UCSD-AML1 (cell line): ENCODE measurements at regions not wholly inside any gene's neighbourhood (a gene's known extent, or its start where the extent isn't known, plus 50 kb on each side); places are given as distances from the start of the nearest gene placed in this dataset.

ENCODE experiments used
- DNase-seq: peaks from one replicate; lab custom pipeline; 2025; ENCODE audit not compliant: unreplicated experiment; lab: John Stamatoyannopoulos, UW

DNA sequence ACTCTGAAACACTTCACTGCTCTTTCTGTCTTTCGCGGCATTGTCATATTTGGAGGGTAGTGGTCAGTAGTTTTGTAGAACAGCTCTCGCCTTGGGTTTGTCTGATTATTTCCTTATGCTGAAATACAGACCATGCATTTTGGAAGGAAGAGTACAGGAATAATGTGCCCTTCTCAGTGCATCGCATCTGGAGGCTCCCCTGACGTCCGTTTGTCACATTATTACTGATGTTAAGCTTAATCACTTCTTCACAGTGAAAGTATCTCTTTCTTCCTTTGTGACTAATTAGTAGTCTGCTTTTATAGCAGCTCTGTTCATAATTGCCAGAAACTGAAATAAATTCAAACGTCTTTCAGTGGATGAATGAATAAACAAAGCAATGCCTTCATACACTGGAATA, 85.7 kb upstream of the CXADR start:
- DNase-seq: no peak

DNA sequence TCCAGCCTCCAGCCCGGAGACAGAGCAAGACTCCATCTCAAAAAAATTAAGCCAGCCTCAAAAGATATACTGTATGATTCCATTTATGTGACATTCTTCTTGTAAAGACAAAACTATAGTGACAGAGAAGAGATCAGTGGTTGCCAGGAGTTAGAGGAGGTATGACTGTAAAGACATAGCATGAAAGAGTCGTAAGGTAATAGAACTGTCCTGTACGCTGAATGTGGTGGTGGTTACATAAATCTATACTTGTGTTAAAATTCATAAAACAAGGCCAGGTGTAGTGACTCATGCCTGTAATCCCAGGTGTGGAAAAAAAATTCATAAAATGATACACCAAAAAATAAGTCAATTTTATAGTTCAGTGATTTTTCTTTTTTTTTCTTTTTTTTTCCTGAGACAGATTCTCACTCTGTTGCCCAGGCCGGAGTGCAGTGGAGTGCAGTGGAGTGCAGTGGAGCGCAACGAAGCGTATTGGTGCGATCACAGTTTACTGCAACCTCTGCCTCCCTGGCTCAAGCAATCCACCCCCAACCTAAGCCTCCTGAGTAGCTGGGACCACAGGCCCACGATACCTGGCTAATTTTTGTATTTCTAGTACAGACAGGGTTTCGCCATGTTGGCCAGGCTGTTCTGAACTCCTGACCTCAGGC, 84.9 kb upstream of the CXADR start:
- DNase-seq: no peak

DNA sequence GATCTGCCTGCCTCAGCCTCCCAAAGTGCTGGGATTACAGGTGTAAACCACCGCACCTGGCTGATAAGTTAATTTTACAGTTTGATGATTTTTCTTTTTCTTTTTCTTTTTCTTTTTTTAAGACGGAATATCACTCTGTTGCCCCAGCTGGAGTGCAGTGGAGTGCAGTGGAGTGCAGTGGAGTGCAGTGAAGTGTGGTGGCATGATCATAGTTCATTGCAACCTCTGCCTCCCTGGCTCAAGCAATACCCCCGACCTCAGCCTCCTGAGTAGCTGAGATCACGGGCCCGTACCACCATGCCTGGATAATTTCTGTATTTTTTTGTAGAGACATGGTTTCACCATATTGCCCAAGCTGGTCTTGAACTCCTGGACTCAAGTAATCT, 84.4 kb upstream of the CXADR start:
- no peak for DNase-seq

DNA sequence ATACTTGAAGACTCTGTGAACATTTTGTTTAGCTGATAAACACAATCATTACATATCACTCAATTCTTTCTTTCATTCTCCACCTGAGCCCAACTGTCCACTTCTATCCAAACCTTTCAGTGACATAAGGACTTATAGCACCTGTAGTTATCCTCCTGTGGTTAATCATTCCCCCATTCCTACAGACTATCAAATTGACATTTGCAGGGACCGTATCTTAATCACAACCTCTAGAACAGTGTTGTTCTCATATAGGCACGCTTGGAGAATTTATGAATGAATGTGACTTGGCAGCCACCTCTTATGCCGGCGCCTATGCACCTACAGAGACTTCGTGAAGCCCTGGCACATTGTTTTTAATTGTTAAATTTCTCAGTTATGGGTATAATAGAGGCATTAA, 83.9 kb upstream of the CXADR start:
- no peak for DNase-seq

DNA sequence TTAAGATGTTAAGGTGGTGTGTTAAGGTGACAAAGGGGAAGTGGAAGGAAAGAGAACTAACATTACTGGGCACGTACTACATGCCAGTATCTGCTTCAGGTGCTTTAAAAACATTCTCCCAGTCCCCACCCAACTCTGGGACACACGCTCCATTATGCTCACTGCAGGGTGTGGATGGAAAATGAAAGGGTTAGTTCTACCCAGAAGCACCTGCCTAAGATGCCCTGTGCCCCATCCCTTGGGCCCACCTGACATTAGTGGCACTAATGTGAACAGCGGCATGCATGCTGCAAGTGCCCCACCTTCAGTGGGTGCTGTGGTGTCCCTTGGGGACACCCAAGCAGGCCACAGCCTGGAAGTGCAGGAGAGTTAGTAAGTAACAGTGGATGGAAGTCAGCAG, 82.9 kb upstream of the CXADR start:
- no peak for DNase-seq

DNA sequence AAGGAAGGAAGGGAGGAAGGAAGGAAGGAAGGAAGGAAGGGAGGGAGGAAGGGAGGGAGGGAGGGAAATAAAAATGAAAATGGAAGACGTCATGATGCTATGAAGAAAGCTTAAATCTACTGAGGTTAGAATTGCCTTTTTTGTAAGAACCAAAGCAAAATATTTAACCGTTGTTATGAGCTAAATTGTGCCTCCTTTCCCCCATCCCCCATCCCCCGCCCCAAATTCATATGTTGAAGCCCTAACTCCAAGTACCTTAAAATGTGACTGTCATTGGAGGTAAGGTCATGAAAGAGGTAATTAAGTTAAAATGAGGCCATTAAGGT, 80.1 kb upstream of the CXADR start:
- no peak for DNase-seq

DNA sequence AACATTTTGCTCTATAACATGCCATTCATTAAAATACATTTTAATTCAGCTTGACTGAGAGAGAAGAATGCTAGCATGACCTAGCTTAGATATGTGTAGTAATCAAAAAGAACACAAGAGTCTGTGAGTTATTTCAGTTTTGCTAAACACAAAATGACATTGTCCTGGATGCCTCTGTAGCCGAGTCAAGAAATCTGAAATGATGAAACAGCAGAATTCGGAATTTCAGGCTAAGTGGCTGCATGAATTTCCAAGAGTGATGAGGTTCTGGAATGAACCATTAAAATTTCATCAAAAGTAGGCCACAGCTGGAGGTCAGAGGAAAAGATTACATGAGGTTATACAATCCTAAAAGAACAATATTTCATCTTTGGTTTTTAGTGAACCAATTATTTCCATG, 79.1 kb upstream of the CXADR start:
- DNase-seq: no peak

DNA sequence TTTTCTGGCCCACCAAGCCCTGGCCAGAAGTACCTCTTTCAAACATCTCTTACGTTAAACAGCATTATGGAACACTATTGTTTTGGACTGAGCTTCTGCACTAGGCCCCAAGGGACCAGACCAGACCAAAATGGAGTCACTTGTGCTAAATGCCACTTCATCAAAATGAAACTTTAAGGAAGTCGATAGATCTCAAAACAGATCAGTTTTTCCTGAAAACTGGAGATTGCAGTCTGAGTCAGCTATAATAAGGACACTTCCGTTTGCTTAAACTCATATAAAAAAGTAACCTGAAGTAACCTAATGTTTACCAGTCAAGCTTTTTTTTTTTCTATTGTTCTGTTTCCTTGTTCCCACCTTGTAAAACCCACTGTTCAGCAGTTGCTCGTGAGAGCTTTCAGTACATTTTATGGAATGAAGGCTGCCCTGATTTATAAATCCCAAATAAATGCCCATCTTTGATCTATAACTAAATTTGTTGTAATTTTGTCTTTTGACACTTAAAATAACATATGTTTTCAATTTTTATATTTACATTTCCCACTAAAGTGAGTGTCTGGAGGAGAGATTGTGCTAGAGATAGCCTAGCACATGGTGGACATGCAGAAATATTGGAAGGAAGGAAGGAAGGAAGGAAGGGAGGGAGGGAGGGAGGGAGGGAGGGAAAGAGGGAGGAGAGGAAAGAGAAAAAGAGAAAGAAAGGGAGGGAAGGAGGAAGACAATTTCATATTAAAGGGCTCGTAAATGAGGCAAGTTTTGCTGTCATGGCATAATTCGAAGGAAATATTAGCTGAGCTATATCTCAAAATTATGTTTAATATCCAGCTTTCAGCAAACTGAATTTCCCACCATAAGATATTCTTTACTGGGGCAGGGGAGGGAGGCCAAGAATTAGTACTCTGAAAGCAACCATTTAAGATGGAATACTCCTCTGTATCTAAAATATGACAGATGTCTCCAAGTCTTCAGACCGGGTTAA, 77.0 kb upstream of the CXADR start:
- DNase-seq: no peak

DNA sequence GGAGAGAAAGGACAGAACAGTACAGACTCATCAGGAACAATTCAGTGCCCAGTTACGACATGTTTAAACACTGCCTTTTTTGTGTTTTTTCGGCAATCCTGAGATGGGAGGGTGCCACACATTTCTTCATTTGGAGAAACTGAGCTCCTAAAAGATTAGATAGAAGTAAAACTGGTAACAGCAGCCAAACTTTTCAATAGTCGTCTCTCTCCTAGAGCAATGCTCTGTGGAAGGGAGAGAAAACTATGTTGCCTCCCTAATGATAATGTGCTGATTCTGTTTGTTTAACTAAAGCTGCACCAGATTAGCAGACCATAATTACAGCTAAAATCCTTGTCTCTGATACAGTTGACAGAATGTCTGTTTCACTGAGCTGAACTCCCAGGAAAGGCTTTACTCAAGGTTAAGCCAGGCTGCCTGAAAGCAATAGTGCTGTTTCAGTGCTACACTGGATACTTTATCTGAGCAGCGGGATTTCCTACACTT, 76.2 kb upstream of the CXADR start:
- DNase-seq: no peak

DNA sequence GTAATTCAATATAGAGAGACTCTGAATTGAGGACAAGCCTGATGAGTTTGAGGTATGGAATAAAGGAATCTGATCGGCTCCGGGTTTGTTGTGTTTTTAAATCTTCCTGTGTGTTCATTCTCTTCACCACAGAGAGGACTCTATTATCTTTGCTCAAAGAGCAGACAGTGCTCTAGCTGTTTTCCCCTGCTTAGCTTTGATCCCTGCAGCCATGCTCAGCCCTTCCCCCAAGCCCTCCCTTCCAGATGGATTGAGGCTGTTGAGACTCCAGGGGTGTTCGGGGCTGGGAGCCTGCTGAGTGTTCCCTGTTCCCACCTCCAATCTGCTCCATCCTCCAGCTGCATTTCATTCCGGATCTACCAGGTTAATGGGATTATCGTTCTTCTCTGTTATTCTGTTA, 74.2 kb upstream of the CXADR start:
- DNase-seq: no peak

DNA sequence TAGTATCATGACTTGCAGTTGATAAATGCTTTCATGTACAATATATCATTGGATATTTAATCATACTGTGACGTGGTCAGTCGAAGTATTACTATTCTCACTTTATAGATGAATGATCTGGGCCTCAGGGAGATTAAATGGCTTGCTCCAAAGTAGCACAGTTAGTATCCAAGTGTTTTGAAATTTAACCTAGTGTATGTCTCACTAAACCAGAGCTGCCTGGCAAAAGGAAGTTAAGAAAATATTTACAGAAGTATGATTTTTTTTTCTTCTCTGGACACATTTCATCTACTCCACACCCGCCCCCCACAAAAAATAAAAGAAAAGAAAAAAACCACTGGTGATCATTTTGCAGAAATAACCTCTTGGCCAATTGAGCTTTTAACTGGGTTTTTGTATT, 71.9 kb upstream of the CXADR start:
- no peak for DNase-seq

DNA sequence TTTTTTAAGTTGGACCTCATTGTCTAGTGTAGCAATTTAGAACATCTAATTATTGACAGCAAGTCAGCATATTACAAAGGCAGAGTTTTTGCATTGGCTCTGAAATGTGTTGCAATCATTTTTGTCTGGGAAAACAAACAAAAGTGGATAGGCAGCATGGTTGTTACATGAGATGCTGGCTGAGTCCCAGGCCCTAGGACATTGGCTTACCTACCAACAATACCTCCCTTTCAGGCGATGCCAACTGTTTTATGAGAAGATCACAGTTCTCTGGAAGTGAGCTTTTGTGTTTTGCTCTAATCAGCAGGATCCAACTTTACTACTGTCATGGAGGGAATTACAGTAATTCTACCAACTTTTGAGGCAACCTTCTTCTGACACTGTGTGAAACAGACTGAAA, 71.5 kb upstream of the CXADR start:
- no peak for DNase-seq

DNA sequence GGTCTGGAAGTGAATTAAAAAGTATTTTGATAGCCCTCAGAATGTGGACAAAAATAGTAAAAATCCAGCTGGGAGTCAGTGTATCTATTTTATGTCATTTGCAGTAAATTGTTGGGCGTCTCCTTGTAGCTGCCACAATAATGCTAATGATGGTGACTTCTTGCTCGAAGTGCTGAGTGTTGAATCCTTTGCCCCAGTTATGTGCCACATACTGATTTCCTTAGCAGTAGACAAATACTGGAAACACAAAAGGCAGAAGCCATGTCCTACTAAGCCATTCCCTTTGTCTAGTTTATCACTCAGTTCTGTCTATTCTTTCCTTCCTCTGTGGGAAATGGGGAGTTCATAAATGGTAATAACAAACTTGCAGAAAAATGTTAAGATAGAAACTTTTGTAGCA, 70.7 kb upstream of the CXADR start:
- no peak for DNase-seq

DNA sequence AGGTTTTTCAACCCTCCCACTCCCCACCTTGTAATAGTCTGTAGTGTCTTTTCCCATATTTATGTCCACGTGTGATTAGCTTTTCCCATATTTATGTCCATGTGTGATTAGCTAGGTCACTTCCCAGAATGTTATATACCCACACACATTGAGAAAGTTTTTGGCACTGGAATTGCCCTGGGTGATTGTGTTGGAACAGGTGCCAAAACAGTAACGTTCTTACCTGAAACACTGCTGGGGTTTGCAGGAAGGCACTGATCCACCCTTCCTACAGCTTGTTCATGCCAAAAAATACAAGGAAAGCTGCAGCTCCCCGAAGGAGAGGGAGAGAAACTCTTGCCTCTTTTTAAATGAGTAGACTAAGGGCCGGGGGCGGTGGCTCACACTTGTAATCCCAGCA, 68.0 kb upstream of the CXADR start:
- DNase-seq: no peak

DNA sequence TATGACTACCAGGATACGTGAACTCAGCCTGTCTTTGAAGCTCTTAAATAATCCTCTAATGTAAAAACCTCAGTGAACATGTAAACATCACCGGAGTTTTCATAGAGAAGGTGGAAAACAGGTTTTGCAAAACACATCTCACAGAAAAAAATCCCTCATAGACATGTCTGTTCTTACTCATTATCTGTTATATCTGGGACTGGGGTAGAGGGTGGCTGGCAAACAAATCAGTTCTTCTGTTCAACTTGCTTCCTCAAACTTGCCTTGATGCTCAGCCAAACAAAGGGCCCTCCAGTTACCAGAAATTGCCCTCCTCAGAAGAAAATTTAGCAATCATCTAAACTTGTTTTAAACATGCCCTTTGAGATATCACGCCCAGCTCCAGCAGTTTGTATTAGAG, 66.1 kb upstream of the CXADR start:
- DNase-seq: no peak

DNA sequence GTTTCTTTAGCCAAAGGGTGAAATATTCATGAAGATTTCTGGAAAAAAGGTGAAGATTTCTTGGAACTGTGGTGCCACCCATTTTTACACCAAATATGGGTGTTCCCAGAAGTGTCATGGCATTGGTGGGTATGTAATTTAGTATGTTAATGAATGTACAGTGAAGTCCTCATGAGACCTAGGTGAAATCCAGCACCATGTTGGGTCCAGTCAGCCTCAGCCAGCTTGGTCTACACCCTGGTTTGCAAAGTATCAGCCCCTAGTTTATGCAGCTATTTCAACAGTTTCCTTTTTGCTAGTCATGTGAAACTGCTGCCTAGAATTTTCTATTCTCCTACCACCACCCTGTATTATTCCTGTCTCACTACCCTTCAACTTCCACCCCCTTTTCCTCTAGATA, 63.1 kb upstream of the CXADR start:
- DNase-seq: no peak

DNA sequence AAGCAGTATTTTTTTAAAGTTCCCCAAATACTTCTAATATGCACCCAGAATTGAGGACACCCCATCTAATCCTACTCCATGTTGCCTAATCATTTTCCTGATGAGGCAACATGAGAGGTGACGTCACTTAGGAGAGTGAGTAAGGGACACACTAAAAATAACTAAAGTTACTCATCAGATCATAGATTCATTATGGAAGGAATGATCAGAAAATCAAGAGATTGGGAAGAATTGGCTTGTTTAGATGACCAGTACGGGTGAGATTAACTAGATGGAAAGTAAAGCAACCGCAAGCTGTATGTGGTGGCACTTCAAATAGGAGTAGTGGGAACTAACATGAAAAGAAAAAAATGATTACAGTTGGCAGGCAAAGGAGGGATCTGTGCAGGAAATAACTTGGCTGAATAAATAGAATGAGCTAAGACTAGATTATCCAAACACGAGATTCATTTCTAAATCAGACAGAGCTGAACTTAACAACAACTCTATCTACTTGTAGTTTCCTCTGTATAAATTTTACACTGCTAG, 61.4 kb upstream of the CXADR start:
- no peak for DNase-seq

DNA sequence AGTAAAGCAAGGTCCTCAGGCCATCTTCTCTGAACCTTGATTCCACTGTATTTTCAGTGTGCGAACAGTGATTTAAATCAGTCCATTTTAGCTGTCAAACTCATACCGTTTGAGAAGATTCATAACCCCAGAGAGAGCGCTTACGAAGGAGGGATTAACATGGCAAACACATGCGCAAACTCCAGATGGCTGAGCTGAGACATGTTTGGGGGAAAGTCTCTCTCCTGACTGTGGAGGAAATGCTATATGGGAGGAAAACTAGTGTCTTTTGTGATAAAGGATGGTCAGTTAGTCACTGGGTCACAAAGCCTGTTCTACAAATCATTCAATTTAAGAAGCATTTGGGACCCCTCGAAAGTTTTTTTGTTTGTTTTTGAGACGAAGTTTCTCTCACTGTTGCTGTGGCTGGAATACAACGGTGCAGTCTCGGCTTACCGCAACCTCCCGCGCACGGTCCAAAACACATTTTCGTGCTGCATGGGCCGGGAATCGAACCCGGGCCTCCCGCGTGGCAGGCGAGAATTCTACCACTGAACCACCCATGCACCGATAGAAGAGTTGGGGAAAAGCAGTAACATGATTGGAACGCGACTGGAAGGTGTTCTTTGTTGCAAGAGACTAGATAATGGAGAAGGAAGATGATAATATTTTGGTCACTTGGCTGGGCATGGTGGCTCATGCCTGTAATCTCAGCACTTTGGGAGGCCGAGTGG, 58.4 kb upstream of the CXADR start:
- DNase-seq: peak; percentile 75

DNA sequence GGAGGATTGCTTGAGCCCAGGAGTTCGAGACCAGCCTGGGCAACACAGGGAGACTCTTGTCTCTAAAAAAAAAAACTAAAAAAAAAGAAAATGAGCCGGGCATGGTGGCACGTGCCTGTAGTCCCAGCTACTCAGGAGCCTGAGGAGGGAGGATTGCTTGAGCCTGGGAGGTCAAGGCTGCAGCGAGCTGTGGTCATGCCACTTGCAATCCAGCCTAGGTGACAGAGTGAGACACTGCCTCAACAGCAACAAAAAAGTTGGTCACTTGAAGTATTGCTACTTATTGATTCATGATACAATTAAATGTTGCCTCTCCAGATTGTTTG, 57.9 kb upstream of the CXADR start:
- DNase-seq: no peak

DNA sequence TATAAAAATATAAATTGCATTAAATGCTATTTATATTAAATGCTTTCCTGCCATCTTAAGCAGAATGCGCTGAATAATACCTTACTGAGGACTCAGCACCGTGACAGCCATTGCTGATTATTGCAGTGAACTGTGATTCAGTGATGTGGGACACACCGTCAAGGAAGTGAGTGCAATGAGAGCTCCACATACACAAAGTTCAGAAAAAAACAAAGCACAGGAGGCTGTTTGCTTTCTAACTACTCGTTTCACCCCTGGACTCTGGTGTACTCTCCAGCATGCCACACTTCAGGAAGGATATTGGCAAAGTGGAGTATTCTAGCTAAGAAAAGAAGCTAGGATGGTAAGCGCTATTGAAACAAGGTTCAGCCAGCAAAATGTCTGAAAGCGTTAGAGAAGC, 57.4 kb upstream of the CXADR start:
- DNase-seq: no peak

DNA sequence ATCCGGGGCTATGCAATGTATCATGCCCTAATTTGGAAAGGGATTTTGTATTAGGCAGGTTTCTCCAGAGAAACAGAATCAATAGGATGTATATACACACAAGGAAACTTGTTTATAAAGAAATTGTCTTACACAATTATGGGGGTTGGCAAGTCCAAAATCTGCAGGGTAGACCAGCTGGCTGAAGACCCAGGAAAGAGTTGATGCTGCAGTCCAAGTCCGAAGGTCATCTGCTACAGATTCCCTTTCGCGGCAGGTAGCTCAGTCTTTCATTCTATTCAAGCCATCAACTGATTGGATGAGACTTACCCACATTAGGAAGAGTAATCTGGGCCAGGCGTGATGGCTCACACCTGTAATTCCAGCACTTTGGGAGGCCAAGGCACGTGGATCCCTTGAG, 54.6 kb upstream of the CXADR start:
- DNase-seq: no peak

DNA sequence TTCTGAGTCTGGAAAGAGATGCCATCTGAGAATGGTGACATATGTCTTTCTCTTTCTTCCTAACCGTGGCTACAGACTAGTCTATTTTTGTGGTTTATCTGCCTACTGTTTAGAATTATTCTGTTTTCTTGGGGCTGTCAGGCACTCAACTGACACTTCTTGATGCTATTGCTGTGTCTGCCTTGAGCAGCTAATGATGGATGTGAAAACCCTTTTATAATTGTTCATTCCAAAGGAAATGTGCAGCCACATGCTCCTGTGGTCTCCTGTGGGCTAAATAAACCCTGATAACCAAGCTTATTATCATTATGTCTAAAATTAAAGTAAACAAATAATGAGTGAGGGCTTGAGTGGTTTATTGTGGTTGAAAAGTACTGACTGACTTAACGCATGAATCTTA, 52.7 kb upstream of the CXADR start:
- no peak for DNase-seq
